Natural killer cell treated with Interleukin-12 subunit alpha and Interleukin-12 subunit beta and Interleukin-15 and Interleukin-18, amount 100 ng/mL, for 72 hours (primary cell): ENCODE measurements at regions not wholly inside any gene's neighbourhood (a gene's known extent, or its start where the extent isn't known, plus 50 kb on each side); places are given as distances from the start of the nearest gene placed in this dataset.

Source experiments
- ATAC-seq, 2 donors: fragments of 150-1000 bp; cut with Tn5 transposase in 1 of 2; sonication (Bioruptor Pico), chemical (Tn5 transposase) in 1 of 2; 2 replicates each; pipeline ENCODE4 v1.10.0; 2021
- DNase-seq: peaks from one replicate; pipeline ENCODE4 v3.0.0; 2022; ENCODE audit warnings: low spot score
- H3K27ac Mint-ChIP-seq, 2 donors: 1 replicate in 1 of 2; 2 replicates in 1 of 2; pipeline ENCODE4 v1.8.0; 2022; ENCODE audit warnings: mixed read lengths in 2 of 2, mild to moderate bottlenecking in 1 of 2, moderate library complexity in 1 of 2
- H3K27me3 Mint-ChIP-seq, 2 donors: 1 replicate in 1 of 2; 2 replicates in 1 of 2; pipeline ENCODE4 v1.8.0; 2022; ENCODE audit warnings: mixed read lengths in 2 of 2
- H3K36me3 Mint-ChIP-seq: one replicate; pipeline ENCODE4 v1.8.0; 2022; ENCODE audit warnings: mixed read lengths
- H3K4me1 Mint-ChIP-seq, 2 donors: 1 replicate in 1 of 2; 2 replicates in 1 of 2; pipeline ENCODE4 v1.8.0; 2022; ENCODE audit warnings: low read depth in 2 of 2, mixed read lengths in 2 of 2, mild to moderate bottlenecking in 1 of 2
- H3K4me3 Mint-ChIP-seq: one replicate; pipeline ENCODE4 v1.8.0; 2022; ENCODE audit warnings: mixed read lengths
- H3K9me3 Mint-ChIP-seq: 2 replicates; pipeline ENCODE4 v1.8.0; 2022; ENCODE audit warnings: mixed read lengths

- no peak overlapping the region for H3K4me3 Mint-ChIP-seq
- ATAC-seq (no peak), DNase-seq (no peak)
- no peaks in the 10 kb centered on the region for H3K27me3 Mint-ChIP-seq
- H3K27ac Mint-ChIP-seq: no peak overlapping the region
- H3K9me3 Mint-ChIP-seq: peaks cover 10% of the 10 kb centered on the region
- peaks cover 31% of the 10 kb centered on the region for H3K36me3 Mint-ChIP-seq
- no peaks in the 10 kb centered on the region for H3K4me1 Mint-ChIP-seq
Observed at GRCh38 chr16:11481987-11482386, 104.7 kb downstream of the LITAF start.

DNA sequence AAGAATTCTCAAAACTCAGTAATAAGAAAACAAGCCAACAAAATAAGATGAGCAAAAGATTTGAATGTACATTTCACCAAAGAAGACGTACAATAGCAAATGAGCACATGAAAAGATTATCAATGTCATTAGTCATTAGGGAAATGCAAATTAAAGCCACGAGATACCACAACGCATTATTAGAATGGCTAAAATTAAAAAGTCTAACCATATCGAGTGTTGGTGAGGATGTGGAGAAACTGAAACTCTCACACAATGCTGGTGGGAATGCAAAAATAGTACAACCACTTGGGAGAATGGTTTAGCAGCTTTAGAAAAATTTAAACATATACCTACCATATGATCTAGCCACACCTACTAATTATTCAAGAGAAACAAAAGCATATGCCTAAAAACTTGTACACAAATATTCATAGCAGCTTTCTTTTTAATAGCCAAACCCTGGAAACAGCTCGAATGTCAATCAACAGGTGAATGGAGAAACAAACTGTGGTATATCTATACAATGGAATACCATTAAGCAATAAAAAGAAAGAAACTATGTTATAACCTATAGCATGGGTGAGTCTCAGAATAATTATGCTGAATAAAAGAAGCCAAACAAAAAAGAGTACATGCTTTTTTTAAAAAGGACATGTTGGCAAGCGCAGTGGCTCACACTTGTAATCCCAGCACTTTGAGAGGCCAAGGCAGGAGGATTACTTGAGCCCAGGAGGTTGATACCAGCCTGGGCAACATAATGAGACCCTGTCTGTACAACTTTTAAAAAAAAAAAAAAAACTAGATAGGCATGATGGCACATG lies 103.6 kb downstream of the LITAF start:
- H3K4me3 Mint-ChIP-seq: no peak overlapping the region
- H3K27ac Mint-ChIP-seq: no peak overlapping the region
- no peaks in the 10 kb centered on the region for H3K4me1 Mint-ChIP-seq
- DNase-seq (no peak), ATAC-seq (no peak)
- H3K27me3 Mint-ChIP-seq: no peaks in the 10 kb centered on the region
- peaks cover 31% of the 10 kb centered on the region for H3K36me3 Mint-ChIP-seq
- H3K9me3 Mint-ChIP-seq: peaks cover 10% of the 10 kb centered on the region

GRCh38 chr16:11484691-11485258 lies 101.9 kb downstream of the LITAF start:
- Mint-ChIP-seq H3K4me1 (no peaks in the 10 kb centered on the region), H3K27ac (no peak overlapping the region), H3K36me3 (peaks cover 31% of the 10 kb centered on the region), H3K9me3 (peaks cover 10% of the 10 kb centered on the region), H3K27me3 (no peaks in the 10 kb centered on the region), H3K4me3 (no peak overlapping the region)
- no peak for ATAC-seq
- no peak for DNase-seq

DNA sequence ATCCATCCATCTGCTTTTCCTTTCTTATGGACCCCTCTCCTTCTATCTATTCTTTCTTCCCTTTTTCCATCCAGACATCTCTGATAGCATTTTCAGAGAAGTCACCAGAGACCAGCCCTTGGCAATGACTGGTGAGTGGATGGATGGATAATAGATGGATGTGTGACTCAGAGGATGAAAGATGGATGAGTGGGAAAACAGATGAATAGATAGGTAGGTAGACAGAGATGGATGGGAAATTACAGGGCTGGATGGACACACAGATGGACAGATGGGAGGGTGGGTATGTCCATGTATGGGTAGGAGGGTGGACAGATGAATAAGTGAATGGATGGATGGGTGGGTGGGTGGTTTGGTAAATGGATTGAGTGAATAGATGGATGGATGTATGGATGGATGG lies 101.0 kb downstream of the LITAF start:
- no peak for DNase-seq
- H3K27ac Mint-ChIP-seq: no peak overlapping the region
- H3K9me3 Mint-ChIP-seq: peaks cover 6% of the 10 kb centered on the region
- no peaks in the 10 kb centered on the region for H3K4me1 Mint-ChIP-seq
- no peak for ATAC-seq
- peaks cover 28% of the 10 kb centered on the region for H3K36me3 Mint-ChIP-seq
- H3K4me3 Mint-ChIP-seq: no peak overlapping the region
- no peaks in the 10 kb centered on the region for H3K27me3 Mint-ChIP-seq

DNA sequence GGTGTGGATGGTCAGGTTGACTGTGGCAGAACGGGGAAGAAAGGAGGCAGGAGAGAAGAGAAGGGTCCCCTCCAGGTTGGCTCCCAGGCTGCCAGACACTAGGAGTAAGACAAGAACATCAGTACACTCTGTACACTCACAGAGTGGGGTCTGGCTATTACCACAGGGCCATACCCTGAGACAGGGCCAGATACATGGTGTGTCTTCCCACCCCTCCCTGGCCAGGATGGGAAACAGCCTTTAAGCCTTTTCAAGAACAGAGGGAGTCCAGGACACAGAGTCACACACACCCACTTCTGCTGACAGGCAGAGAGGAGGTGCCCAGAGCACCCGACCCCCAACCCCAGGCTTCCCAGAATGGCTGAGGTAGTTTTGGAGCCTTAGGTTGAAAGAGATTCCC lies 99.4 kb downstream of the LITAF start:
- Mint-ChIP-seq H3K9me3 (peaks cover 4% of the 10 kb centered on the region), H3K4me3 (no peak overlapping the region), H3K27me3 (no peaks in the 10 kb centered on the region), H3K36me3 (peaks cover 27% of the 10 kb centered on the region), H3K27ac (no peak overlapping the region), H3K4me1 (no peaks in the 10 kb centered on the region)
- DNase-seq (no peak), ATAC-seq (no peak)

DNA sequence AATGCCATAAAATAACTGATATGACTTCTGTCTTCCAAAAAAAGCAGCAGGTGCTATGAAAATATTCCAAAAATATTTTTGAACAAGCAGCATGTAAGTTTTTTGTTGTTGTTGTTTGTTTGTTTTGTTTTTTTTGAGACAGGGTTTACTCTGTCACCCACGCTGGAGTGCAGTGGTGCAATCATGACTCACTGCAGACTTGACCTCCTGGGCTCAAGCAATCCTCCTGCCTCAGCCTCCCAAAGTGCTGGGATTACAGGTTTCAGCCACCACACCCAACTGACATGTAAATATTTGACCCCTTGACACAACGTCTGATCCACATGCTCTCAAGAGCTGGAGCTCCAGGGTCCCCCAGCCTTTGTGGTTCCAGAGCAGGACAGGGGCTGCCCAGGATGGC lies 98.4 kb downstream of the LITAF start:
- no peaks in the 10 kb centered on the region for H3K27me3 Mint-ChIP-seq
- H3K36me3 Mint-ChIP-seq: peaks cover 18% of the 10 kb centered on the region
- H3K4me3 Mint-ChIP-seq: no peak overlapping the region
- H3K4me1 Mint-ChIP-seq: no peaks in the 10 kb centered on the region
- H3K27ac Mint-ChIP-seq: no peak overlapping the region
- H3K9me3 Mint-ChIP-seq: peaks cover 4% of the 10 kb centered on the region
- ATAC-seq (no peak), DNase-seq (no peak)

GRCh38 chr16:11491524-11491923 lies 95.2 kb downstream of the LITAF start:
- Mint-ChIP-seq H3K36me3 (peaks cover 4% of the 10 kb centered on the region), H3K27me3 (no peaks in the 10 kb centered on the region), H3K9me3 (no peaks in the 10 kb centered on the region), H3K4me3 (no peak overlapping the region), H3K27ac (no peak overlapping the region), H3K4me1 (peaks cover 7 to 9% of the 10 kb centered on the region in 2 donors)
- ATAC-seq (no peak), DNase-seq (no peak)

GRCh38 chr16:11492808-11493530 lies 93.8 kb downstream of the LITAF start:
- no peak for ATAC-seq
- Mint-ChIP-seq H3K36me3 (peaks cover 4% of the 10 kb centered on the region), H3K9me3 (no peaks in the 10 kb centered on the region), H3K27me3 (no peaks in the 10 kb centered on the region), H3K27ac (no peak overlapping the region), H3K4me1 (peaks cover 14 to 20% of the 10 kb centered on the region in 2 donors), H3K4me3 (no peak overlapping the region)
- DNase-seq: no peak

DNA sequence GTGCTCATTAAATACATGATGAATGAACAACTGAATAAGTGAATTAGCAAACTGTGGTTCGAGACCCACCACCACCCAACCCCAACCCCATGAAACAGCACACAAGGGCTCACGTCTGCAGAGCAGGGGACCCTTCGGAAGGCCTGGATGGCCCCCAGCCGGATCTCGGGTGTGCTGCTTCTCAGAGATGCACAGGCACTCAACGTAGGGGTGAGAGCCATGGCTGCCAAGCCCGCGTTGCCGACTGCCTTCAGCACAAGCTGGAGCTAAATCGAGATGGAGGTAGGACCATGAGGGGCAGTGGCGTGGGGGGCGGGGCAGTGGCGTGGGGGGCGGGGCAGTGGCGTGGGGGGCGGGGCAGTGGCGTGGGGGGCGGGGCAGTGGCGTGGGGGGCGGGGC lies 93.2 kb downstream of the LITAF start:
- peaks cover 14 to 20% of the 10 kb centered on the region in 2 donors for H3K4me1 Mint-ChIP-seq
- H3K27me3 Mint-ChIP-seq: no peaks in the 10 kb centered on the region
- H3K9me3 Mint-ChIP-seq: no peaks in the 10 kb centered on the region
- H3K36me3 Mint-ChIP-seq: peaks cover 4% of the 10 kb centered on the region
- DNase-seq (no peak), ATAC-seq (no peak)
- no peak overlapping the region for H3K27ac Mint-ChIP-seq
- H3K4me3 Mint-ChIP-seq: no peak overlapping the region

- Mint-ChIP-seq H3K4me1 (peaks cover 14 to 20% of the 10 kb centered on the region in 2 donors), H3K9me3 (no peaks in the 10 kb centered on the region), H3K4me3 (no peak overlapping the region), H3K27me3 (no peaks in the 10 kb centered on the region), H3K27ac (no peak overlapping the region), H3K36me3 (peaks cover 4% of the 10 kb centered on the region)
- no peak for ATAC-seq
- DNase-seq: no peak
Observed at GRCh38 chr16:11494029-11494428, 92.7 kb downstream of the LITAF start.

- ATAC-seq (peak in 1 of 2 donors; percentile 37), DNase-seq (no peak)
- no peaks in the 10 kb centered on the region for H3K27me3 Mint-ChIP-seq
- H3K9me3 Mint-ChIP-seq: no peaks in the 10 kb centered on the region
- H3K27ac Mint-ChIP-seq: no peak overlapping the region
- no peak overlapping the region for H3K4me3 Mint-ChIP-seq
- H3K4me1 Mint-ChIP-seq: peaks cover 14 to 20% of the 10 kb centered on the region in 2 donors
- H3K36me3 Mint-ChIP-seq: peaks cover 4% of the 10 kb centered on the region
Observed at GRCh38 chr16:11494433-11494832, 92.3 kb downstream of the LITAF start.

DNA sequence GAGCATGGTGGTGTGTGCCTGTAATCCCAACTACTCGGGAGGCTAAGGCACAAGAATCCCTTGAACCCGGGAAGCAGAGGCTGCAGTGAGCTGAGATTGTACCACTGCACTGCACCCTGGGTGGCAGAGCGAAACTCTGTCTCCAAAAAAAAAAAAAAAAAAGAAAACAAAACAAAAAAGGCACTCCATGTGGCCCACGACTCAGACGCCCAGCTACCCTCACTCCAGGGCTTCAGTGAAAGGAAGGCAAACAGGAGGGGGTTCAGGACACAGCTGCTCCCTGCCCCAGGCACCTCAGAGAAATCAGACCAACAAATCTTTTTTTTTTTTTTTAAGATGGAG lies 91.7 kb downstream of the LITAF start:
- H3K9me3 Mint-ChIP-seq: no peaks in the 10 kb centered on the region
- peaks cover 14 to 20% of the 10 kb centered on the region in 2 donors for H3K4me1 Mint-ChIP-seq
- ATAC-seq (no peak), DNase-seq (no peak)
- no peak overlapping the region for H3K4me3 Mint-ChIP-seq
- H3K36me3 Mint-ChIP-seq: peaks cover 4% of the 10 kb centered on the region
- peak overlapping the region in 1 of 2 donors; percentile 53 for H3K27ac Mint-ChIP-seq
- no peaks in the 10 kb centered on the region for H3K27me3 Mint-ChIP-seq
